Fibroblast of pulmonary artery (primary cell): ENCODE measurements at regions not wholly inside any gene's neighbourhood (a gene's known extent, or its start where the extent isn't known, plus 50 kb on each side); places are given as distances from the start of the nearest gene placed in this dataset.
A peak's percentile ranks its signal among the peaks of the same experiment; 100 is the strongest.

Source experiments
- DNase-seq: peaks from one replicate; pipeline ENCODE4 v3.0.0-alpha.2; 2010; ENCODE audit warnings: low read depth
- H3K4me3 ChIP-seq: replicated peaks from 2 replicates; pipeline ENCODE4 v1.5.1; 2011; ENCODE audit warnings: low read depth, mild to moderate bottlenecking, control low read depth, low read length, moderate library complexity
- CTCF ChIP-seq: IDR thresholded peaks from 2 replicates; pipeline ENCODE4 v1.5.1; 2011; ENCODE audit warnings: mild to moderate bottlenecking, control low read depth, low read length, inconsistent platforms; ENCODE audit errors: missing control alignments

DNA sequence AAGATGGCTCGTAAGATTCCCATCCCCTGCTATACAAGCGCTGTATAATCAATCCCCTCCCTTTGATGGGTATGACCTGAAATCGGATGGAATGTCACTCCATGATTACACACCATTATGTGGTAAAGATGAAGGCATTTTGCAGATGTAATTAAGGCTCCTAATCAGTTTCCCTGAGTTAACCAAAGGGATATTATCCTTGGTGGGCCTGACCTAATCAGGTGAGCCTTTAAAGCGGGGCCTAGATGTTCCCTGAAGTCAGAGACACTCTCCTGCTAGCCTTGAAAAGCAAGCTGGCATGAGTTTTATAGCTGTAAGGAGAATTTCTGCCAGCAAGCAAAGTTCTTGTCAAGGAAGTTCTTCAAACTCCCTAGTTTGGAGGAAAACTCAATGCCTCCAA lies 223.8 kb upstream of the FN1 start:
- H3K4me3 ChIP-seq = no peak overlapping the region
- TF ChIP-seq CTCF = no peak
- no peak for DNase-seq

GRCh38 chr2:215658635-215659305 lies 222.9 kb upstream of the FN1 start:
- peak; percentile 44 for DNase-seq
- no peak overlapping the region for H3K4me3 ChIP-seq
- no peak for TF ChIP-seq CTCF

- H3K4me3 ChIP-seq = no peak overlapping the region
- TF ChIP-seq CTCF = no peak
- peak; percentile 92 for DNase-seq
These were observed 222.0 kb upstream of the FN1 start for GRCh38 chr2:215657844-215658243.

DNA sequence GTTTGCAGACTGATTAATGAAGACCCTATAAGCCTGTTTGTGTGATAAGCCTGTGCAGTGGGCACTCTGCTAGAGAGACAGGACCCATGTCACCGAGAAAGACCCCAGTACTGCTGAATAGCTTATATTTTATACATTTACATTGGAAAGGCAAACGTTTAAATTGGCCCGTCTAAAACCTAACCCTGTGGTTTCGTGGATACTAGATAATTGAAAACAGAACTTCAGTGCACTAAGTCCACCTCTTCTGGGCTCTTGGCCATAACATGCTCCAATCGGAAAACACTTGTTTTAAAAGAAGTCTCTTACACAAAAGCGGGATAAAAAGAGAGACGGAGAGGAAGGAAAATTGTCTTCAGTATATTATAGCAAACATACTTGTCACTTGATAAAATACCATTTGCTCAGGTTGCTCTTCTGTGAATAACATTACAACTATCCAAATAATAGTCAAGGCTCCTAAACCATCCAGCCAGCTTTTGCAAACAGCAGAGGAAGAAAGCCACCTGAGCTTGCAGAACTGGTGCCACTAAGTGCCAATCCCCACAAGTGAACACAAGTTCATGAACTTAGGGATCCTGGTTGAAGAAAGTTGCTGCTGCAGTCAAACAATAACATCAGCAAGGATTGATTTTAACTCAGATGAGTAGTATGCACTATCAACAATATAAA lies 218.4 kb upstream of the FN1 start:
- H3K4me3 ChIP-seq = no peak overlapping the region
- DNase-seq = peak; percentile 48
- TF ChIP-seq CTCF = no peak

GRCh38 chr2:215653344-215654030 lies 217.6 kb upstream of the FN1 start:
- no peak overlapping the region for H3K4me3 ChIP-seq
- peak; percentile 35 for DNase-seq
- no peak for TF ChIP-seq CTCF

DNA sequence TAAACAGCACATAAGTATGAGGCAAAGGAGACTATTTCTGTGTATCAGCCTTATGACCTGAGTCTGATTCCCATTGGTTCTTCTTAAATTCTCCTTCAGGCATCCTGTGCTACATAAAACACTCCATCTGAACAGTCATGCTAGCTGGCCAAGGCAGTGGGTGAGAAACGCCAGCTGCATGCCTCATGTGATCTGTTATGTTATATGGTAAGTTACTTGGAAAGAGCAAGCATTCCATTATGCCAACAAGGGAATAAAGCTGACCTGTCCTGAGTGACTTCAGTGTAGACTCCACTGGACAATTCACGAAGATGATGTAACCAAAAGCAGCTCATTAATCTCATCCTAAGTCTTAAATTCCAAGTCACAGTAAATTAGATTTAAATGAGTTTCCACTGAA lies 216.5 kb upstream of the FN1 start:
- no peak for TF ChIP-seq CTCF
- peak; percentile 33 for DNase-seq
- H3K4me3 ChIP-seq = no peak overlapping the region

- no peak for TF ChIP-seq CTCF
- no peak for DNase-seq
- no peak overlapping the region for H3K4me3 ChIP-seq
These were observed 215.5 kb upstream of the FN1 start for GRCh38 chr2:215651412-215651811.
